ENCODE measurements at regions not wholly inside any gene's neighbourhood (a gene's known extent, or its start where the extent isn't known, plus 50 kb on each side); places are given as distances from the start of the nearest gene placed in this dataset.

- in situ Hi-C loops (cut with HindIII; ENCODE audit: low sequenced_read_pairs), result no loop called here
- DNase-seq (ENCODE audit: low read depth), result no peak
Measured at GRCh38 chr5:179422213-179422855, 77.1 kb upstream of the ADAMTS2 start.

DNA sequence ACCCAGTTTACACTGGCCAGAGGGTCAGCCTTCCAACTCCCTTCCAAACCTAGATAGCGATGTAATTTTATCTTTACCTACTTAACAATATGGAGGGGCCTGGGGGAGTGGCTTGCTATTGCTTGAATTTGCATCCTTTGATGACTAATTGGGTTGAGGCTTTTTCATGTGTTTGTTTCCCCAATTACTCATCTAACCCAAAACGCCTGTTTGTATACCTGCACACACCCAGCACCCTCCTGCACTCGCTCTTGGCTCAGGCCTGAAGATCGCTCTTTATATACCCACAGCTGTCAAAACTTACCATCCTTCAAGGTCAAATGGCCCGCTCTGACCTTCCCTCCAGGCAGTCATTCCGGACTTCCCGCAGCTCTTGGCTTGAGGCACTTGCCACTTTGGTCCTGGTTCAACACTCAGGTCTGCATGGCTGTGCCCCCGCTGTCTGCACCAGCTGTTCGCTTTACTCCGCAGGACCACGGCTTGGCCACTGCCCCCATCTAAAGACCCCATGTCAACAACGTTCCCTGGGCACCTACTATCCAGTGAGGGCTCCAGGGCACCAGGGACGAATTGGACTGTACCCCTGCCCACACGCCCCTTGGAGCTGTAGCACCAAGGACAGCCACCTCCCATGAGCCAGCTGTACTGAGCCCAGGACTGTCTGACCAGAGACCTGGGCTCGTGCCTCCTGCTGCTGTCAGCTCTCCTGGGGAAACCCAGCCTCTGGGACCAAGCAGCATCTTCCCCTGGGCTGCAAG, 76.1 kb upstream of the ADAMTS2 start:
- no peak for DNase-seq (ENCODE audit: low read depth)
- in situ Hi-C loops (cut with HindIII; ENCODE audit: low sequenced_read_pairs), result no loop called here

More at GRCh38 chr5:179422213-179422855, 77.1 kb upstream of the ADAMTS2 start:
- no peak overlapping the region for H3K4me3 ChIP-seq (ENCODE audit: low read depth, low read length)
- no peak for TF ChIP-seq CTCF (IDR thresholded peaks at IDR 0.05; ENCODE audit: low read depth, low read length, missing control alignments)

GRCh38 chr5:179420476-179420875, 75.2 kb upstream of the ADAMTS2 start:
- no peak for DNase-seq (ENCODE audit: low read depth)
- in situ Hi-C loops (cut with HindIII; ENCODE audit: low sequenced_read_pairs), result no loop called here
- H3K4me3 ChIP-seq (ENCODE audit: low read depth, low read length), result no peak overlapping the region
- no peak for TF ChIP-seq CTCF (IDR thresholded peaks at IDR 0.05; ENCODE audit: low read depth, low read length, missing control alignments)

More for the DNA sequence above, 76.1 kb upstream of the ADAMTS2 start:
- TF ChIP-seq CTCF (IDR thresholded peaks at IDR 0.05; ENCODE audit: low read depth, low read length, missing control alignments), result no peak
- no peak overlapping the region for H3K4me3 ChIP-seq (ENCODE audit: low read depth, low read length)

- no peak for DNase-seq (ENCODE audit: low read depth)
- in situ Hi-C loops (cut with HindIII; ENCODE audit: low sequenced_read_pairs), result no loop called here
- H3K4me3 ChIP-seq (ENCODE audit: low read depth, low read length), result no peak overlapping the region
- no peak for TF ChIP-seq CTCF (IDR thresholded peaks at IDR 0.05; ENCODE audit: low read depth, low read length, missing control alignments)
Measured at GRCh38 chr5:179418972-179419371, 73.7 kb upstream of the ADAMTS2 start.

DNA sequence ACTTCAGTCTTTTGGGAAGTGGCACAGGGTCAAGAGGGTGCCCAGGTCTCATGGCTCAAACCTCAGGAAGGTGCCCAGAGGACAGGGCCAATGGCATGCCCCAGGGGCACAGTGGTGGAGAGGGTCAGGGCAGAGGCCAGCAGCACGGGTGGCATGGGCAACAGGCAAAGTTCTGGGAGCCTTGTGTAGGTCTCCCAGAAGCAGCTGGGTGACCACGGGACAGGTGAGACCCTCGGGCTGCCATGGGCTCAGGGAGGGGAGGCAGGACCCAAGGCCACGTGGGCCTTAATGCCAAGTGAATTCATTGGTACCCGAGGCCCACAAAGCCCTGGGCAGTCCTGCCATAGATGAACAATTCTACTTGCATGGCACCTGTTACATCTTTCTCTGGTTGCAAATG, 72.4 kb upstream of the ADAMTS2 start:
- TF ChIP-seq CTCF (IDR thresholded peaks at IDR 0.05; ENCODE audit: low read depth, low read length, missing control alignments), result no peak
- H3K4me3 ChIP-seq (ENCODE audit: low read depth, low read length), result no peak overlapping the region
- in situ Hi-C loops (cut with HindIII; ENCODE audit: low sequenced_read_pairs), result no loop called here
- DNase-seq (ENCODE audit: low read depth), result no peak

DNA sequence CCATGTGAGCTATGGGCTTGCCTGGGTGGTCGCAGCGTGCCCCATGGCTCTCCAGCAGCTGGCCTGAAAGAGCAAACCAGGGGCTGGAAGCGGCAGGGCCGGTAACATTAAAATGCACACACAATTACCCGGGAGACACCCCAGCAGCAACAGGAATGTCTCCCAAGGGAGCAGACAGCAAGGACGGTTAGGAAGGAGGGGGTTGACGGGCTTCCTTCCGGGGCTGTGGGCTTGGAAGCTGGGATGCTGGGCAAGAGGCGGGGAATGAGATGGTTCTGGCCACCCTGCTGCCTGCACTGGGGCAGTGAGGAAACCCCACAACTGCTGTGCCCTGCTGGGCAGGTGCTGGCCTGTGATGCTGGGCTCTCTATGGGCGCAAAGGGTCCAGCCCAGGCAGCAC, 71.8 kb upstream of the ADAMTS2 start:
- TF ChIP-seq CTCF (IDR thresholded peaks at IDR 0.05; ENCODE audit: low read depth, low read length, missing control alignments), result no peak
- in situ Hi-C loops (cut with HindIII; ENCODE audit: low sequenced_read_pairs), result no loop called here
- no peak overlapping the region for H3K4me3 ChIP-seq (ENCODE audit: low read depth, low read length)
- DNase-seq (ENCODE audit: low read depth), result no peak

Data from astrocyte of the cerebellum (primary cell).